SK-N-MC (cell line): ENCODE measurements at regions not wholly inside any gene's neighbourhood (a gene's known extent, or its start where the extent isn't known, plus 50 kb on each side); places are given as distances from the start of the nearest gene placed in this dataset.
"Not testable (repeated sequence)": the region's sequence is repeated elsewhere in the genome, so short reads cannot be mapped to it uniquely, and the experiment has no call there.

Experiments
- DNase-seq: peaks from one replicate; pipeline ENCODE4 v3.0.0-alpha.2; 2011; ENCODE audit warnings: low read depth, low spot score
- H3K27ac ChIP-seq: fragments of 200-600 bp; sonication (generic); 2 replicates; pipeline ENCODE4 v1.5.1; 2016; ENCODE audit warnings: mixed run types
- H3K36me3 ChIP-seq: fragments of 200-600 bp; sonication (generic); 2 replicates; pipeline ENCODE4 v1.6.1; 2017; ENCODE audit warnings: antibody characterized with exemption, low read length, mixed read lengths; ENCODE audit not compliant: insufficient read depth
- H3K4me3 ChIP-seq: fragments of 200-600 bp; sonication (generic); 2 replicates; pipeline ENCODE4 v1.5.1; 2016
- H3K9ac ChIP-seq: fragments of 200-600 bp; sonication (generic); 2 replicates; pipeline ENCODE4 v1.8.0; 2017; ENCODE audit warnings: mixed run types, mixed read lengths; ENCODE audit not compliant: insufficient read length
- H3K9me3 ChIP-seq: fragments of 200-600 bp; sonication (generic); 2 replicates; pipeline ENCODE4 v1.6.1; 2017; ENCODE audit warnings: low read depth, mild to moderate bottlenecking, antibody characterized with exemption, low read length, moderate library complexity, mixed read lengths
- EZH2 ChIP-seq: fragments of 200-600 bp; sonication (generic); IDR thresholded peaks from one replicate; pipeline ENCODE4 v1.6.1; 2017; ENCODE audit warnings: antibody characterized with exemption
- FOXP2 ChIP-seq: optimal IDR thresholded peaks from 2 replicates; pipeline ENCODE3; 2011; ENCODE audit warnings: mild to moderate bottlenecking, moderate library complexity; ENCODE audit not compliant: insufficient read depth; ENCODE audit errors: extremely low read length, control extremely low read depth
- POLR2AphosphoS5 ChIP-seq: IDR thresholded peaks from 2 replicates; pipeline ENCODE4 v1.6.1; 2012; ENCODE audit warnings: mild to moderate bottlenecking, low read depth, low read length, borderline replicate concordance

GRCh38 chr14:43297794-43298193 lies 1209.3 kb downstream of the FSCB start:
- DNase-seq = no peak
- Histone ChIP-seq H3K36me3 (no peaks in the 10 kb centered on the region), H3K9me3 (no peaks in the 10 kb centered on the region), H3K4me3 (no peak overlapping the region), H3K9ac (no peak overlapping the region), H3K27ac (no peak overlapping the region)
- TF ChIP-seq POLR2AphosphoS5 (no peak), EZH2 (no peak), FOXP2 (no peak)

GRCh38 chr14:43296061-43296460 lies 1211.0 kb downstream of the FSCB start:
- DNase-seq, H3K9me3 ChIP-seq, H3K4me3 ChIP-seq: not testable (repeated sequence)

GRCh38 chr14:43285575-43285974 lies 1221.5 kb downstream of the FSCB start:
- no peak for DNase-seq
- no peaks in the 10 kb centered on the region for H3K36me3 ChIP-seq
- no peak overlapping the region for H3K9ac ChIP-seq
- no peak overlapping the region for H3K27ac ChIP-seq
- TF ChIP-seq POLR2AphosphoS5 = no peak
- TF ChIP-seq EZH2 = no peak
- no peak for TF ChIP-seq FOXP2
- no peak overlapping the region for H3K4me3 ChIP-seq
- no peaks in the 10 kb centered on the region for H3K9me3 ChIP-seq

More at GRCh38 chr14:43296061-43296460, 1211.0 kb downstream of the FSCB start:
- H3K27ac ChIP-seq, H3K9ac ChIP-seq, H3K36me3 ChIP-seq: not testable (repeated sequence)

- Histone ChIP-seq H3K27ac (no peak overlapping the region), H3K4me3 (no peak overlapping the region), H3K36me3 (no peaks in the 10 kb centered on the region), H3K9ac (no peak overlapping the region), H3K9me3 (no peaks in the 10 kb centered on the region)
- DNase-seq = no peak
- TF ChIP-seq EZH2 (no peak), FOXP2 (no peak)
These were observed 1247.0 kb downstream of the FSCB start for GRCh38 chr14:43260056-43260455.

- no peak overlapping the region for H3K9ac ChIP-seq
- H3K4me3 ChIP-seq = no peak overlapping the region
- H3K36me3 ChIP-seq = no peaks in the 10 kb centered on the region
- H3K9me3 ChIP-seq = no peaks in the 10 kb centered on the region
- TF ChIP-seq FOXP2 (no peak), POLR2AphosphoS5 (no peak), EZH2 (no peak)
- H3K27ac ChIP-seq = no peak overlapping the region
- DNase-seq = no peak
These were observed 1248.7 kb downstream of the FSCB start for GRCh38 chr14:43258396-43258795.

GRCh38 chr14:43256996-43257395 lies 1250.1 kb downstream of the FSCB start:
- H3K27ac ChIP-seq, H3K9ac ChIP-seq, DNase-seq, H3K36me3 ChIP-seq, H3K4me3 ChIP-seq, H3K9me3 ChIP-seq: not testable (repeated sequence)

- Histone ChIP-seq H3K4me3 (no peak overlapping the region), H3K27ac (no peak overlapping the region), H3K9me3 (no peaks in the 10 kb centered on the region), H3K9ac (no peak overlapping the region), H3K36me3 (no peaks in the 10 kb centered on the region)
- no peak for DNase-seq
- TF ChIP-seq POLR2AphosphoS5 (no peak), FOXP2 (no peak), EZH2 (no peak)
These were observed 1254.2 kb downstream of the FSCB start for GRCh38 chr14:43252866-43253265.

GRCh38 chr14:43249591-43249990 lies 1257.5 kb downstream of the FSCB start:
- H3K36me3 ChIP-seq = no peaks in the 10 kb centered on the region
- no peak overlapping the region for H3K9ac ChIP-seq
- DNase-seq = no peak
- no peak overlapping the region for H3K27ac ChIP-seq
- no peak overlapping the region for H3K4me3 ChIP-seq
- TF ChIP-seq EZH2 = no peak
- no peak for TF ChIP-seq POLR2AphosphoS5
- no peak for TF ChIP-seq FOXP2
- no peaks in the 10 kb centered on the region for H3K9me3 ChIP-seq

- DNase-seq = no peak
- no peaks in the 10 kb centered on the region for H3K36me3 ChIP-seq
- no peak overlapping the region for H3K27ac ChIP-seq
- H3K4me3 ChIP-seq = no peak overlapping the region
- H3K9ac ChIP-seq = no peak overlapping the region
- no peaks in the 10 kb centered on the region for H3K9me3 ChIP-seq
- no peak for TF ChIP-seq POLR2AphosphoS5
These were observed 1258.0 kb downstream of the FSCB start for GRCh38 chr14:43249116-43249515.

GRCh38 chr14:43247877-43248276 lies 1259.2 kb downstream of the FSCB start:
- H3K9ac ChIP-seq = no peak overlapping the region
- no peak for TF ChIP-seq EZH2
- TF ChIP-seq POLR2AphosphoS5 = no peak
- TF ChIP-seq FOXP2 = no peak
- H3K4me3 ChIP-seq = no peak overlapping the region
- no peak for DNase-seq
- no peaks in the 10 kb centered on the region for H3K9me3 ChIP-seq
- H3K36me3 ChIP-seq = no peaks in the 10 kb centered on the region
- no peak overlapping the region for H3K27ac ChIP-seq
